Small intestine (tissue), 7 donors: ENCODE measurements at regions not wholly inside any gene's neighbourhood (a gene's known extent, or its start where the extent isn't known, plus 50 kb on each side); places are given as distances from the start of the nearest gene placed in this dataset.

ENCODE experiments used
- DNase-seq, 2 donors: peaks; one replicate each; pipeline versions ENCODE4 v3.0.0 to v3.0.0-alpha.2; 2013
- FAIRE-seq: peaks from 2 replicates; lab custom pipeline; 2012; peaks lifted over from hg19 to GRCh38; lab: Jason Lieb, UNC
- H3K27ac ChIP-seq, 3 donors: one replicate each; pipeline ENCODE4 v1.5.1; 2013; ENCODE audit warnings: low read length in 2 of 3, mild to moderate bottlenecking in 2 of 3, control low read depth in 1 of 3, inconsistent platforms in 1 of 3, low read depth in 1 of 3, moderate library complexity in 1 of 3
- H3K27me3 ChIP-seq, 3 donors: one replicate each; pipeline ENCODE4 v1.6.1; 2013; ENCODE audit warnings: low read length in 3 of 3, inconsistent platforms in 1 of 3; ENCODE audit not compliant: control insufficient read depth in 3 of 3, insufficient read depth in 3 of 3
- H3K36me3 ChIP-seq, 3 donors: one replicate each; pipeline ENCODE4 v1.6.1; 2013; ENCODE audit warnings: low read length in 3 of 3, inconsistent platforms in 1 of 3, low read depth in 1 of 3, mild to moderate bottlenecking in 1 of 3, moderate library complexity in 1 of 3; ENCODE audit not compliant: control insufficient read depth in 3 of 3, insufficient read depth in 2 of 3
- H3K4me1 ChIP-seq, 3 donors: one replicate each; pipeline ENCODE4 v1.6.1; 2013; ENCODE audit warnings: low read length in 2 of 3, inconsistent platforms in 1 of 3, low read depth in 1 of 3, mild to moderate bottlenecking in 1 of 3, moderate library complexity in 1 of 3; ENCODE audit not compliant: control insufficient read depth in 3 of 3, insufficient read depth in 2 of 3
- H3K4me3 ChIP-seq, 3 donors: one replicate each; pipeline ENCODE4 v1.5.1; 2013; ENCODE audit warnings: low read length in 3 of 3, control low read depth in 1 of 3, inconsistent platforms in 1 of 3, low read depth in 1 of 3, mild to moderate bottlenecking in 1 of 3, moderate library complexity in 1 of 3
- H3K9me3 ChIP-seq, 2 donors: one replicate each; pipeline ENCODE4 v1.6.1; 2013; ENCODE audit warnings: low read depth in 1 of 2, low read length in 1 of 2; ENCODE audit not compliant: control insufficient read depth in 2 of 2, insufficient read depth in 1 of 2
- WGBS, 3 donors: extraction: QIAGEN DNeasy Blood & Tissue Kit; methylation state at CpG; one replicate each; pipeline ENCODE4 v1.1.7; 2013; 5-methylcytosine and 5-hydroxymethylcytosine counted together
- donor health status: healthy with polysubstance abuse.
- donor health status: control.
- donor health status: control.
- donor health status: Bipolar disorder and iron deficiency.
- donor health status: healthy.

- no peak for FAIRE-seq
- 58 to 61% (median 60%) methylated on average over 3 of the region's 3 CpGs for WGBS, 3 donors
- no peaks in the 10 kb centered on the region for H3K36me3 ChIP-seq
Measured at GRCh38 chr2:217386041-217386440, 526.2 kb upstream of the TNP1 start.

GRCh38 chr2:217383620-217384019 lies 523.8 kb upstream of the TNP1 start:
- Histone ChIP-seq H3K27me3 (no peaks in the 10 kb centered on the region), H3K4me1 (no peaks in the 10 kb centered on the region), H3K9me3 (no peaks in the 10 kb centered on the region), H3K36me3 (no peaks in the 10 kb centered on the region), H3K4me3 (no peak overlapping the region), H3K27ac (peak overlapping the region in 1 of 3 donors; percentile 71)
- DNase-seq (peak in 1 of 2 donors; percentile 7), FAIRE-seq (no peak)
- WGBS, 3 donors, result 60 to 80% (median 70%) methylated on average over 4 of the region's 4 CpGs

More at GRCh38 chr2:217386041-217386440, 526.2 kb upstream of the TNP1 start:
- Histone ChIP-seq H3K4me1 (no peaks in the 10 kb centered on the region), H3K27me3 (no peaks in the 10 kb centered on the region), H3K27ac (no peak overlapping the region), H3K4me3 (no peak overlapping the region), H3K9me3 (peaks cover 0 to 9% of the 10 kb centered on the region in 2 donors)
- no peak for DNase-seq

DNA sequence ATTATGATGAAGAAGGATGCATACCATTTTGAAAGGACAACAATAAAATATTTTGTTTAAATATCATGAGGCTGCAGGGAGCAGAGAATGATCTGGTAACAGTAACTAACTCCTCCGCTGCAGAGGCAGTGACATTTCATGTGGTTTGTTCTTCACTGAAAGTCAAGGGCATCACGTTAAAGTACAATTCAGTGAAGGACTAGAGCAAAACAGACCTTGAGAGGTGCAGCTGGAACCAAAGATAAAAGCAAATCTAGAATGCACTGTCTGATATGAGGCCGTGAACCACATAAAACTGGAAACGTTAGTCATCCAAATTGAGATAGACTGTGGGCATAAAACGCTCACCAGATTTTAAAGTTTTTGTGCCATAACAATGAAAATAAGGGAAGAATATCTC lies 522.9 kb upstream of the TNP1 start:
- FAIRE-seq, result no peak
- H3K27ac ChIP-seq, result no peak overlapping the region
- H3K4me3 ChIP-seq, result no peak overlapping the region
- no peaks in the 10 kb centered on the region for H3K9me3 ChIP-seq
- WGBS, 3 donors, result 45 to 60% (median 48%) methylated on average over 5 of the region's 5 CpGs
- DNase-seq, result no peak
- H3K36me3 ChIP-seq, result no peaks in the 10 kb centered on the region
- no peaks in the 10 kb centered on the region for H3K27me3 ChIP-seq
- no peaks in the 10 kb centered on the region for H3K4me1 ChIP-seq

GRCh38 chr2:217379807-217380206 lies 519.9 kb upstream of the TNP1 start:
- H3K4me3 ChIP-seq, result no peak overlapping the region
- H3K27me3 ChIP-seq, result no peaks in the 10 kb centered on the region
- WGBS, 3 donors, result 20 to 80% (median 49%) methylated on average over 6 of the region's 6 CpGs
- DNase-seq (no peak), FAIRE-seq (no peak)
- no peak overlapping the region for H3K27ac ChIP-seq
- H3K9me3 ChIP-seq, result no peaks in the 10 kb centered on the region
- H3K4me1 ChIP-seq, result no peaks in the 10 kb centered on the region
- H3K36me3 ChIP-seq, result no peaks in the 10 kb centered on the region

GRCh38 chr2:217372794-217373193 lies 512.9 kb upstream of the TNP1 start:
- Histone ChIP-seq H3K27me3 (no peaks in the 10 kb centered on the region), H3K4me1 (no peaks in the 10 kb centered on the region), H3K9me3 (no peaks in the 10 kb centered on the region), H3K4me3 (no peak overlapping the region), H3K27ac (no peak overlapping the region), H3K36me3 (no peaks in the 10 kb centered on the region)
- 82 to 91% (median 88%) methylated on average over 2 of the region's 2 CpGs for WGBS, 3 donors
- DNase-seq (no peak), FAIRE-seq (no peak)

GRCh38 chr2:217371781-217372213 lies 511.9 kb upstream of the TNP1 start:
- no peak for FAIRE-seq
- WGBS, 3 donors, result 82% methylated on average over 9 of the region's 9 CpGs
- Histone ChIP-seq H3K27ac (no peak overlapping the region), H3K27me3 (no peaks in the 10 kb centered on the region), H3K36me3 (no peaks in the 10 kb centered on the region), H3K9me3 (no peaks in the 10 kb centered on the region), H3K4me1 (no peaks in the 10 kb centered on the region), H3K4me3 (no peak overlapping the region)
- DNase-seq, result no peak

GRCh38 chr2:217370391-217370790 lies 510.5 kb upstream of the TNP1 start:
- H3K4me3 ChIP-seq, result no peak overlapping the region
- H3K9me3 ChIP-seq, result no peaks in the 10 kb centered on the region
- no peaks in the 10 kb centered on the region for H3K27me3 ChIP-seq
- no peaks in the 10 kb centered on the region for H3K36me3 ChIP-seq
- no peak for DNase-seq
- FAIRE-seq, result no peak
- WGBS, 3 donors, result 78 to 91% (median 88%) methylated on average over 5 of the region's 5 CpGs
- H3K4me1 ChIP-seq, result no peaks in the 10 kb centered on the region
- no peak overlapping the region for H3K27ac ChIP-seq

GRCh38 chr2:217367464-217367863 lies 507.6 kb upstream of the TNP1 start:
- Histone ChIP-seq H3K27me3 (no peaks in the 10 kb centered on the region), H3K4me3 (no peak overlapping the region), H3K9me3 (no peaks in the 10 kb centered on the region), H3K27ac (no peak overlapping the region), H3K36me3 (no peaks in the 10 kb centered on the region), H3K4me1 (no peaks in the 10 kb centered on the region)
- WGBS, 3 donors, result 86 to 91% (median 90%) methylated on average over 4 of the region's 4 CpGs
- FAIRE-seq (no peak), DNase-seq (no peak)

DNA sequence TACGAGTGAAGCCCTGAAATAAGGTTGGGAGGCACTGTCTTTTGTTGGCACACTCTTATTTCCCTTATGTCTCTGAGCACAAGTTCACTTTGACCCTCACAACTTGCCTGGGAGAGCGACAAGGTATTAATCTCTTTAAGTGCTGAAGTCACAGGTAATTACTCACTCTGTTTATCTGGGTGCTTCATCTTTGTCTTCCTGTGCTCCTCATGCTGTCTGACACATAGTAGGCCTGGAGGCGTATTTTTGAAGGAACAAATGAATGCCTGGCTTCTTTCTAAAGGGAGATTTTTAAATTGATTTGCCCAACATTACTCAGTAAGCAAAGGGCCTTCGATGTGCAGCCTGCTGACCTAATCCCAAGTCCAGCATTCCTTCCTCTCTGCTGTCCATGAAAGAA lies 507.1 kb upstream of the TNP1 start:
- H3K27ac ChIP-seq, result no peak overlapping the region
- no peaks in the 10 kb centered on the region for H3K36me3 ChIP-seq
- no peak for FAIRE-seq
- WGBS, 3 donors, result 65 to 73% (median 67%) methylated on average over 4 of the region's 4 CpGs
- no peaks in the 10 kb centered on the region for H3K9me3 ChIP-seq
- no peak for DNase-seq
- H3K27me3 ChIP-seq, result no peaks in the 10 kb centered on the region
- H3K4me1 ChIP-seq, result no peaks in the 10 kb centered on the region
- H3K4me3 ChIP-seq, result no peak overlapping the region
